ENCODE measurements at regions not wholly inside any gene's neighbourhood (a gene's known extent, or its start where the extent isn't known, plus 50 kb on each side); places are given as distances from the start of the nearest gene placed in this dataset.

DNA sequence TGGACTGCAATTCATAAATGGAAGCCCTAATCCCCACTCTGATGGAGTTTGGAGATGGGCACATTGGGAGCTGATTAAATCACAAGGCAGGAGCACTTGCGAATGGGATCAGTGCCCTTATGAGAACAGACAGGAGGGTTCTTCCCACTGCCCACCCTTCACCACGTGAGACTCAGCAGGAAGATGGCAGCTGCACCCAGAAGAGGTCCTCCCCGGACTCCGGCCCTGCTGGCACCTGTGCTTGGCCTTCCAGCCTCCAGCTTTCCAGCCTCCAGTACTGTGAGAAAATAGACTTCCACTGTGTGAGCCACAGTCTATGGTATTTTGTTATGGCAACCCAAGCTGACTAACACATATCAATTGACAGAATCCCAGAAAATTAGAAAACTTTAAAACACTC lies 267.6 kb upstream of the SALL3 start:
- no peak for DNase-seq (ENCODE audit: low read depth)
- H3K4me3 ChIP-seq (ENCODE audit: low read depth, low read length) = no peak overlapping the region
- TF ChIP-seq MYC (IDR thresholded peaks at IDR 0.05; ENCODE audit: low read depth, low read length) (no peak), CTCF (IDR thresholded peaks at IDR 0.05; ENCODE audit: low read depth, low read length) (no peak), POLR2A (IDR thresholded peaks at IDR 0.05; ENCODE audit: extremely low read depth, insufficient read length) (no peak), MAX (IDR thresholded peaks at IDR 0.05; ENCODE audit: low read depth, low read length) (no peak)

- TF ChIP-seq CTCF (IDR thresholded peaks at IDR 0.05; ENCODE audit: low read depth, low read length) = no peak
- TF ChIP-seq MYC (IDR thresholded peaks at IDR 0.05; ENCODE audit: low read depth, low read length) = no peak
- TF ChIP-seq POLR2A (IDR thresholded peaks at IDR 0.05; ENCODE audit: extremely low read depth, insufficient read length) = no peak
- no peak for TF ChIP-seq MAX (IDR thresholded peaks at IDR 0.05; ENCODE audit: low read depth, low read length)
- no peak overlapping the region for H3K4me3 ChIP-seq (ENCODE audit: low read depth, low read length)
- peak; percentile 14 for DNase-seq (ENCODE audit: low read depth)
Measured at GRCh38 chr18:78713069-78713468, 266.5 kb upstream of the SALL3 start.

DNA sequence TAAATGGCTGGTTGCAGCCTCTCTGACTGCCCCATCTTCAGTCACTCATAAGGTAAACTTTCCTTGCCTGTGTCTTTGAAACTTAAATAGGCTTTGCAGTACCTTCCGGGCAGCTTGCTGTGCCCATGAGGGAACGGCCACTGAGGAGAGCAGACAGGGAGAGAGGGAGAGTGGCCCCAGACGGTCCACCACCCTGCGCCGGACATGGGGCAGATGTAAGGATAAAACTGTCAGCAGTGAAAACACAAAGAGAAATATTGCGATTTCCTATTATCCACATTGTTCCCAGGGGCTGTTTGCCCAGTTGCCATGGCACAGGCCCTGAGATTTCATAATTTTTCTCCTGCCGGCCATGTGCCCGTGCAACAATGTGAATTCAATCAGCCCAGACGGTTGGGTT lies 265.9 kb upstream of the SALL3 start:
- DNase-seq (ENCODE audit: low read depth) = no peak
- H3K4me3 ChIP-seq (ENCODE audit: low read depth, low read length) = no peak overlapping the region
- TF ChIP-seq MAX (IDR thresholded peaks at IDR 0.05; ENCODE audit: low read depth, low read length) (no peak), POLR2A (IDR thresholded peaks at IDR 0.05; ENCODE audit: extremely low read depth, insufficient read length) (no peak), CTCF (IDR thresholded peaks at IDR 0.05; ENCODE audit: low read depth, low read length) (no peak)

GRCh38 chr18:78716022-78716421 lies 263.6 kb upstream of the SALL3 start:
- DNase-seq (ENCODE audit: low read depth) = no peak
- no peak for TF ChIP-seq CTCF (IDR thresholded peaks at IDR 0.05; ENCODE audit: low read depth, low read length)
- TF ChIP-seq POLR2A (IDR thresholded peaks at IDR 0.05; ENCODE audit: extremely low read depth, insufficient read length) = no peak
- TF ChIP-seq MYC (IDR thresholded peaks at IDR 0.05; ENCODE audit: low read depth, low read length) = no peak
- no peak for TF ChIP-seq MAX (IDR thresholded peaks at IDR 0.05; ENCODE audit: low read depth, low read length)

GRCh38 chr18:78716581-78716980 lies 263.0 kb upstream of the SALL3 start:
- TF ChIP-seq MAX (IDR thresholded peaks at IDR 0.05; ENCODE audit: low read depth, low read length) = no peak
- no peak for DNase-seq (ENCODE audit: low read depth)
- H3K4me3 ChIP-seq (ENCODE audit: low read depth, low read length) = no peak overlapping the region

More at GRCh38 chr18:78716022-78716421, 263.6 kb upstream of the SALL3 start:
- no peak overlapping the region for H3K4me3 ChIP-seq (ENCODE audit: low read depth, low read length)

- no peak for TF ChIP-seq POLR2A (IDR thresholded peaks at IDR 0.05; ENCODE audit: extremely low read depth, insufficient read length)
- TF ChIP-seq MYC (IDR thresholded peaks at IDR 0.05; ENCODE audit: low read depth, low read length) = no peak
- TF ChIP-seq MAX (IDR thresholded peaks at IDR 0.05; ENCODE audit: low read depth, low read length) = no peak
- no peak for TF ChIP-seq CTCF (IDR thresholded peaks at IDR 0.05; ENCODE audit: low read depth, low read length)
- no peak for DNase-seq (ENCODE audit: low read depth)
- H3K4me3 ChIP-seq (ENCODE audit: low read depth, low read length) = no peak overlapping the region
Measured at GRCh38 chr18:78717051-78717765, 262.4 kb upstream of the SALL3 start.
